ENCODE measurements at regions not wholly inside any gene's neighbourhood (a gene's known extent, or its start where the extent isn't known, plus 50 kb on each side); places are given as distances from the start of the nearest gene placed in this dataset.

- TF ChIP-seq CTCF (conservative IDR thresholded peaks at IDR 0.05; ENCODE audit: low read depth in 2 of 2) (no peak), POLR2AphosphoS5 (IDR thresholded peaks at IDR 0.05; ENCODE audit: low read depth) (no peak), EZH2 (IDR thresholded peaks at IDR 0.05; ENCODE audit: low read depth, unreplicated experiment) (no peak), JUNB (IDR thresholded peaks at IDR 0.05; ENCODE audit: unreplicated experiment) (no peak), REST (IDR thresholded peaks at IDR 0.05; ENCODE audit: unreplicated experiment) (no peak), NANOG (IDR thresholded peaks at IDR 0.05; ENCODE audit: borderline replicate concordance) (no peak), ETS1 (IDR thresholded peaks at IDR 0.05) (no peak), EZH2phosphoT487 (IDR thresholded peaks at IDR 0.05; ENCODE audit: unreplicated experiment) (no peak), CREB1 (CRISPR knock-in tag; IDR thresholded peaks at IDR 0.05; ENCODE audit: low read depth) (no peak), STAT1 (IDR thresholded peaks at IDR 0.05; ENCODE audit: unreplicated experiment) (no peak), ZNF331 (CRISPR knock-in tag; IDR thresholded peaks at IDR 0.05; ENCODE audit: low read depth) (no peak)
Measured at GRCh38 chr5:162637481-162637880, 569.9 kb downstream of the GABRG2 start.

Measured in GM23338 (cell line).